SK-N-MC (cell line): ENCODE measurements at regions not wholly inside any gene's neighbourhood (a gene's known extent, or its start where the extent isn't known, plus 50 kb on each side); places are given as distances from the start of the nearest gene placed in this dataset.

ENCODE experiments used
- EZH2 ChIP-seq: fragments of 200-600 bp; sonication (generic); IDR thresholded peaks from one replicate; pipeline ENCODE4 v1.6.1; 2017; ENCODE audit warnings: antibody characterized with exemption
- POLR2AphosphoS5 ChIP-seq: IDR thresholded peaks from 2 replicates; pipeline ENCODE4 v1.6.1; 2012; ENCODE audit warnings: mild to moderate bottlenecking, low read depth, low read length, borderline replicate concordance

- TF ChIP-seq POLR2AphosphoS5 = no peak
- no peak for TF ChIP-seq EZH2
Measured at GRCh38 chr3:76547674-76548073, 492.2 kb upstream of the ROBO2 start.
